HCT116 (cell line): ENCODE measurements at regions not wholly inside any gene's neighbourhood (a gene's known extent, or its start where the extent isn't known, plus 50 kb on each side); places are given as distances from the start of the nearest gene placed in this dataset.

ENCODE experiments used
- ATAC-seq: fragments of 200-7000 bp; cut with Tn5 transposase; 2 replicates; pipeline ENCODE4 v1.9.1; 2020; ENCODE audit warnings: mild to moderate bottlenecking, moderate library complexity
- BruUV-seq: library from RNA; stranded (reverse); fragments of 400-500 nt; replicated peaks from 2 replicates; lab custom pipeline; 2021; lab: Mats Ljungman, UMichigan
- CTCF ChIA-PET: fragments of 300-600 bp; sonication (Branson Sonifier 250); formaldehyde crosslinking; loops from one replicate; lab custom pipeline; 2021; ENCODE audit warnings: antibody characterized with exemption; lab: Charles Lee
- POLR2A ChIA-PET: fragments of 300-600, 350-600 bp; sonication (Branson Sonifier 250); formaldehyde crosslinking; loops from one replicate; lab custom pipeline; 2021; ENCODE audit warnings: antibody characterized with exemption; lab: Charles Lee
- RAD21 ChIA-PET, 2 experiments: fragments of 300-600 bp; sonication (Branson Sonifier 250); formaldehyde crosslinking; loops; one replicate each; lab custom pipeline; 2023; ENCODE audit warnings: low total read pairs in 2 of 2; ENCODE audit not compliant: uncharacterized antibody in 2 of 2, unreplicated experiment in 2 of 2, low non-redundant PET in 1 of 2; lab: Charles Lee
- DNase-seq: peaks from one replicate; pipeline ENCODE4 v3.0.0-alpha.2; 2010; ENCODE audit warnings: low read depth, low spot score
- H2AFZ ChIP-seq: fragments of 200-600 bp; shearing (Covaris generic), sonication (generic); 2 replicates; pipeline ENCODE4 v1.6.1; 2017; ENCODE audit warnings: low read depth, mixed run types, mixed read lengths, antibody characterized with exemption, low read length; ENCODE audit not compliant: poor library complexity, severe bottlenecking
- H3K27ac ChIP-seq: 2 replicates; pipeline ENCODE4 v1.5.1; 2012; ENCODE audit warnings: low read depth, low read length
- H3K27me3 ChIP-seq: fragments of 200-600 bp; sonication (generic); 2 replicates; pipeline ENCODE4 v1.6.1; 2016; ENCODE audit warnings: mixed run types, low read length, mixed read lengths; ENCODE audit not compliant: insufficient read depth
- H3K36me3 ChIP-seq, 2 experiments: fragments of 200-500 bp in 1 of 2; fragments of 200-600 bp in 1 of 2; sonication (Bioruptor generic) in 1 of 2; sonication (generic) in 1 of 2; 2 replicates each; pipeline versions ENCODE4 v1.5.1 to v1.6.1; 2014 to 2016; ENCODE audit warnings: low read length in 2 of 2, inconsistent platforms in 1 of 2, mixed read lengths in 1 of 2, mixed run types in 1 of 2; ENCODE audit not compliant: insufficient read depth in 2 of 2, control insufficient read depth in 1 of 2
- H3K4me1 ChIP-seq, 2 experiments: fragments of 200-600 bp in 1 of 2; sonication (generic) in 1 of 2; 2 replicates each; pipeline versions ENCODE4 v1.5.1 to v1.6.1; 2012 to 2017; ENCODE audit warnings: low read length in 2 of 2, inconsistent platforms in 1 of 2, mild to moderate bottlenecking in 1 of 2, mixed read lengths in 1 of 2, mixed run types in 1 of 2, moderate library complexity in 1 of 2; ENCODE audit not compliant: insufficient read depth in 2 of 2, control insufficient read depth in 1 of 2
- H3K4me2 ChIP-seq: fragments of 200-600 bp; sonication (generic); 2 replicates; pipeline ENCODE4 v1.6.1; 2017; ENCODE audit warnings: mixed run types, low read length, mixed read lengths
- H3K4me3 ChIP-seq, 2 experiments: fragments of 200-600 bp in 1 of 2; sonication (generic) in 1 of 2; replicated peaks in 1 of 2; 2 replicates each; pipeline ENCODE4 v1.5.1; 2011 to 2016; ENCODE audit warnings: low read length in 2 of 2, control low read depth in 1 of 2, low read depth in 1 of 2, mild to moderate bottlenecking in 1 of 2, mixed read lengths in 1 of 2, mixed run types in 1 of 2
- H3K79me2 ChIP-seq: fragments of 200-600 bp; sonication (generic); 2 replicates; pipeline ENCODE4 v1.6.1; 2017; ENCODE audit warnings: mild to moderate bottlenecking, mixed run types, low read length, moderate library complexity, mixed read lengths; ENCODE audit not compliant: insufficient read depth
- H3K9ac ChIP-seq: fragments of 200-600 bp; sonication (generic); 2 replicates; pipeline ENCODE4 v1.6.1; 2016; ENCODE audit warnings: low read length, mixed read lengths
- H3K9me2 ChIP-seq: fragments of 200-600 bp; sonication (generic), shearing (Covaris generic); 2 replicates; pipeline ENCODE4 v1.6.1; 2017; ENCODE audit warnings: mixed run types, mild to moderate bottlenecking, moderate library complexity; ENCODE audit not compliant: insufficient read depth
- H3K9me3 ChIP-seq, 2 experiments: fragments of 200-500 bp in 1 of 2; fragments of 200-600 bp in 1 of 2; sonication (Bioruptor generic) in 1 of 2; sonication (generic) in 1 of 2; 2 replicates each; pipeline ENCODE4 v1.6.1; 2014 to 2017; ENCODE audit warnings: low read length in 2 of 2, mixed read lengths in 2 of 2, inconsistent platforms in 1 of 2, low read depth in 1 of 2, mild to moderate bottlenecking in 1 of 2, mixed run types in 1 of 2, moderate library complexity in 1 of 2; ENCODE audit not compliant: control insufficient read depth in 1 of 2, insufficient read depth in 1 of 2
- H4K20me1 ChIP-seq: fragments of 200-600 bp; sonication (generic), shearing (Covaris generic); 2 replicates; pipeline ENCODE4 v1.6.1; 2017; ENCODE audit warnings: mixed run types, mild to moderate bottlenecking, moderate library complexity; ENCODE audit not compliant: insufficient read depth
- CEBPB ChIP-seq: IDR thresholded peaks from 2 replicates; pipeline ENCODE4 v1.6.1; 2012; ENCODE audit warnings: low read depth
- CTCF ChIP-seq, 3 experiments: fragments of 200-600 bp in 1 of 3; sonication (generic) in 1 of 3; IDR thresholded peaks in 2 of 3; conservative IDR thresholded peaks in 1 of 3; 2 replicates each; pipeline ENCODE4 v1.5.1; 2012 to 2017; ENCODE audit warnings: low read depth in 2 of 3, low read length in 2 of 3, antibody characterized with exemption in 1 of 3, borderline replicate concordance in 1 of 3, control low read depth in 1 of 3, mild to moderate bottlenecking in 1 of 3, mixed read lengths in 1 of 3, mixed run types in 1 of 3, moderate library complexity in 1 of 3; ENCODE audit not compliant: insufficient read depth in 1 of 3
- EZH2phosphoT487 ChIP-seq: fragments of 200-600 bp; IDR thresholded peaks from 2 replicates; pipeline ENCODE4 v1.6.1; 2018; ENCODE audit warnings: antibody characterized with exemption, borderline replicate concordance
- JUND ChIP-seq: IDR thresholded peaks from 2 replicates; pipeline ENCODE4 v1.6.1; 2012
- SIN3A ChIP-seq: IDR thresholded peaks from 2 replicates; pipeline ENCODE4 v1.6.1; 2012; ENCODE audit warnings: low read depth
- TCF7L2 ChIP-seq: IDR thresholded peaks from 2 replicates; pipeline ENCODE4 v1.7.0; 2011; ENCODE audit warnings: borderline replicate concordance, inconsistent platforms; ENCODE audit not compliant: insufficient read depth, insufficient read length; ENCODE audit errors: extremely low read depth
- YY1 ChIP-seq: IDR thresholded peaks from 2 replicates; pipeline ENCODE4 v1.6.1; 2011; ENCODE audit warnings: low read length, low read depth, moderate library complexity, mild to moderate bottlenecking; ENCODE audit not compliant: insufficient replicate concordance; ENCODE audit errors: extremely low read depth
- ZFX ChIP-seq: fragments of 450-650 bp; IDR thresholded peaks from 2 replicates; pipeline ENCODE4 v1.6.1; 2017
- ZNF274 ChIP-seq: fragments of 200-500 bp; sonication (Bioruptor generic); IDR thresholded peaks from 2 replicates; pipeline ENCODE4 v1.6.1; 2014; ENCODE audit warnings: mild to moderate bottlenecking, low read depth, low read length, inconsistent platforms
- intact Hi-C: fragments of 100-400 bp; cut with micrococcal nuclease; formaldehyde crosslinking; loops from 2 replicates; pipeline ENCODE4 v1.10.0; 2022
- TF ChIP-seq, protein P1 (sequence below): IDR thresholded peaks from 2 replicates; pipeline ENCODE4 v1.6.1; 2012; ENCODE audit warnings: low read depth
- TF ChIP-seq, protein P2 (sequence below): IDR thresholded peaks from 2 replicates; pipeline ENCODE4 v1.6.1; 2012

- ChIA-PET RAD21 (no interaction called here), CTCF (no interaction called here), POLR2A (no interaction called here)
- no peaks in the 10 kb centered on the region for H3K4me1 ChIP-seq
- no peaks in the 10 kb centered on the region for H4K20me1 ChIP-seq
- no peaks in the 10 kb centered on the region for H3K9me3 ChIP-seq
- no peak overlapping the region for H3K4me3 ChIP-seq
- TF ChIP-seq, protein P1, sequence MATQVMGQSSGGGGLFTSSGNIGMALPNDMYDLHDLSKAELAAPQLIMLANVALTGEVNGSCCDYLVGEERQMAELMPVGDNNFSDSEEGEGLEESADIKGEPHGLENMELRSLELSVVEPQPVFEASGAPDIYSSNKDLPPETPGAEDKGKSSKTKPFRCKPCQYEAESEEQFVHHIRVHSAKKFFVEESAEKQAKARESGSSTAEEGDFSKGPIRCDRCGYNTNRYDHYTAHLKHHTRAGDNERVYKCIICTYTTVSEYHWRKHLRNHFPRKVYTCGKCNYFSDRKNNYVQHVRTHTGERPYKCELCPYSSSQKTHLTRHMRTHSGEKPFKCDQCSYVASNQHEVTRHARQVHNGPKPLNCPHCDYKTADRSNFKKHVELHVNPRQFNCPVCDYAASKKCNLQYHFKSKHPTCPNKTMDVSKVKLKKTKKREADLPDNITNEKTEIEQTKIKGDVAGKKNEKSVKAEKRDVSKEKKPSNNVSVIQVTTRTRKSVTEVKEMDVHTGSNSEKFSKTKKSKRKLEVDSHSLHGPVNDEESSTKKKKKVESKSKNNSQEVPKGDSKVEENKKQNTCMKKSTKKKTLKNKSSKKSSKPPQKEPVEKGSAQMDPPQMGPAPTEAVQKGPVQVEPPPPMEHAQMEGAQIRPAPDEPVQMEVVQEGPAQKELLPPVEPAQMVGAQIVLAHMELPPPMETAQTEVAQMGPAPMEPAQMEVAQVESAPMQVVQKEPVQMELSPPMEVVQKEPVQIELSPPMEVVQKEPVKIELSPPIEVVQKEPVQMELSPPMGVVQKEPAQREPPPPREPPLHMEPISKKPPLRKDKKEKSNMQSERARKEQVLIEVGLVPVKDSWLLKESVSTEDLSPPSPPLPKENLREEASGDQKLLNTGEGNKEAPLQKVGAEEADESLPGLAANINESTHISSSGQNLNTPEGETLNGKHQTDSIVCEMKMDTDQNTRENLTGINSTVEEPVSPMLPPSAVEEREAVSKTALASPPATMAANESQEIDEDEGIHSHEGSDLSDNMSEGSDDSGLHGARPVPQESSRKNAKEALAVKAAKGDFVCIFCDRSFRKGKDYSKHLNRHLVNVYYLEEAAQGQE: no peak
- no peak for TF ChIP-seq SIN3A
- TF ChIP-seq EZH2phosphoT487: no peak
- TF ChIP-seq ZNF274: no peak
- no peak for TF ChIP-seq YY1
- TF ChIP-seq JUND: no peak
- no peak for TF ChIP-seq CTCF (IDR thresholded peaks at IDR 0.05 in 2 of 3, conservative IDR thresholded peaks at IDR 0.05 in 1 of 3; ENCODE audit: borderline replicate concordance in 1 of 3, insufficient read depth in 1 of 3, low read depth in 2 of 3, low read length in 2 of 3)
- TF ChIP-seq TCF7L2: no peak
- no peak for TF ChIP-seq CEBPB
- no peak for TF ChIP-seq ZFX
- TF ChIP-seq, protein P2, sequence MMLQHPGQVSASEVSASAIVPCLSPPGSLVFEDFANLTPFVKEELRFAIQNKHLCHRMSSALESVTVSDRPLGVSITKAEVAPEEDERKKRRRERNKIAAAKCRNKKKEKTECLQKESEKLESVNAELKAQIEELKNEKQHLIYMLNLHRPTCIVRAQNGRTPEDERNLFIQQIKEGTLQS: no peak
- H2AFZ ChIP-seq: no peak overlapping the region
- H3K27ac ChIP-seq: no peak overlapping the region
- H3K4me2 ChIP-seq: no peak overlapping the region
- H3K27me3 ChIP-seq: no peaks in the 10 kb centered on the region
- H3K9me2 ChIP-seq: no peaks in the 10 kb centered on the region
- ATAC-seq: no peak
- intact Hi-C loops: no loop called here
- H3K9ac ChIP-seq: no peak overlapping the region
- H3K79me2 ChIP-seq: no peaks in the 10 kb centered on the region
- no peak for DNase-seq
- BruUV-seq: no TSS peak
- no peaks in the 10 kb centered on the region for H3K36me3 ChIP-seq
These were observed 96.6 kb downstream of the TEX26 start for GRCh38 chr13:31029102-31029501.
